HCT116 (cell line): ENCODE measurements at regions not wholly inside any gene's neighbourhood (a gene's known extent, or its start where the extent isn't known, plus 50 kb on each side); places are given as distances from the start of the nearest gene placed in this dataset.

Experiments used
- ATAC-seq: fragments of 200-7000 bp; cut with Tn5 transposase; 2 replicates; pipeline ENCODE4 v1.9.1; 2020; ENCODE audit warnings: mild to moderate bottlenecking, moderate library complexity
- BruUV-seq: library from RNA; stranded (reverse); fragments of 400-500 nt; replicated peaks from 2 replicates; lab custom pipeline; 2021; lab: Mats Ljungman, UMichigan
- CTCF ChIA-PET: fragments of 300-600 bp; sonication (Branson Sonifier 250); formaldehyde crosslinking; loops from one replicate; lab custom pipeline; 2021; ENCODE audit warnings: antibody characterized with exemption; lab: Charles Lee
- POLR2A ChIA-PET: fragments of 300-600, 350-600 bp; sonication (Branson Sonifier 250); formaldehyde crosslinking; loops from one replicate; lab custom pipeline; 2021; ENCODE audit warnings: antibody characterized with exemption; lab: Charles Lee
- RAD21 ChIA-PET, 2 experiments: fragments of 300-600 bp; sonication (Branson Sonifier 250); formaldehyde crosslinking; loops; one replicate each; lab custom pipeline; 2023; ENCODE audit warnings: low total read pairs in 2 of 2; ENCODE audit not compliant: uncharacterized antibody in 2 of 2, unreplicated experiment in 2 of 2, low non-redundant PET in 1 of 2; lab: Charles Lee
- DNase-seq: peaks from one replicate; pipeline ENCODE4 v3.0.0-alpha.2; 2010; ENCODE audit warnings: low read depth, low spot score
- H2AFZ ChIP-seq: fragments of 200-600 bp; shearing (Covaris generic), sonication (generic); 2 replicates; pipeline ENCODE4 v1.6.1; 2017; ENCODE audit warnings: low read depth, mixed run types, mixed read lengths, antibody characterized with exemption, low read length; ENCODE audit not compliant: poor library complexity, severe bottlenecking
- H3K27ac ChIP-seq: 2 replicates; pipeline ENCODE4 v1.5.1; 2012; ENCODE audit warnings: low read depth, low read length
- H3K27me3 ChIP-seq: fragments of 200-600 bp; sonication (generic); 2 replicates; pipeline ENCODE4 v1.6.1; 2016; ENCODE audit warnings: mixed run types, low read length, mixed read lengths; ENCODE audit not compliant: insufficient read depth
- H3K36me3 ChIP-seq, 2 experiments: fragments of 200-500 bp in 1 of 2; fragments of 200-600 bp in 1 of 2; sonication (Bioruptor generic) in 1 of 2; sonication (generic) in 1 of 2; 2 replicates each; pipeline versions ENCODE4 v1.5.1 to v1.6.1; 2014 to 2016; ENCODE audit warnings: low read length in 2 of 2, inconsistent platforms in 1 of 2, mixed read lengths in 1 of 2, mixed run types in 1 of 2; ENCODE audit not compliant: insufficient read depth in 2 of 2, control insufficient read depth in 1 of 2
- H3K4me1 ChIP-seq, 2 experiments: fragments of 200-600 bp in 1 of 2; sonication (generic) in 1 of 2; 2 replicates each; pipeline versions ENCODE4 v1.5.1 to v1.6.1; 2012 to 2017; ENCODE audit warnings: low read length in 2 of 2, inconsistent platforms in 1 of 2, mild to moderate bottlenecking in 1 of 2, mixed read lengths in 1 of 2, mixed run types in 1 of 2, moderate library complexity in 1 of 2; ENCODE audit not compliant: insufficient read depth in 2 of 2, control insufficient read depth in 1 of 2
- H3K4me2 ChIP-seq: fragments of 200-600 bp; sonication (generic); 2 replicates; pipeline ENCODE4 v1.6.1; 2017; ENCODE audit warnings: mixed run types, low read length, mixed read lengths
- H3K4me3 ChIP-seq, 2 experiments: fragments of 200-600 bp in 1 of 2; sonication (generic) in 1 of 2; replicated peaks in 1 of 2; 2 replicates each; pipeline ENCODE4 v1.5.1; 2011 to 2016; ENCODE audit warnings: low read length in 2 of 2, control low read depth in 1 of 2, low read depth in 1 of 2, mild to moderate bottlenecking in 1 of 2, mixed read lengths in 1 of 2, mixed run types in 1 of 2
- H3K79me2 ChIP-seq: fragments of 200-600 bp; sonication (generic); 2 replicates; pipeline ENCODE4 v1.6.1; 2017; ENCODE audit warnings: mild to moderate bottlenecking, mixed run types, low read length, moderate library complexity, mixed read lengths; ENCODE audit not compliant: insufficient read depth
- H3K9ac ChIP-seq: fragments of 200-600 bp; sonication (generic); 2 replicates; pipeline ENCODE4 v1.6.1; 2016; ENCODE audit warnings: low read length, mixed read lengths
- H3K9me2 ChIP-seq: fragments of 200-600 bp; sonication (generic), shearing (Covaris generic); 2 replicates; pipeline ENCODE4 v1.6.1; 2017; ENCODE audit warnings: mixed run types, mild to moderate bottlenecking, moderate library complexity; ENCODE audit not compliant: insufficient read depth
- H3K9me3 ChIP-seq, 2 experiments: fragments of 200-500 bp in 1 of 2; fragments of 200-600 bp in 1 of 2; sonication (Bioruptor generic) in 1 of 2; sonication (generic) in 1 of 2; 2 replicates each; pipeline ENCODE4 v1.6.1; 2014 to 2017; ENCODE audit warnings: low read length in 2 of 2, mixed read lengths in 2 of 2, inconsistent platforms in 1 of 2, low read depth in 1 of 2, mild to moderate bottlenecking in 1 of 2, mixed run types in 1 of 2, moderate library complexity in 1 of 2; ENCODE audit not compliant: control insufficient read depth in 1 of 2, insufficient read depth in 1 of 2
- H4K20me1 ChIP-seq: fragments of 200-600 bp; sonication (generic), shearing (Covaris generic); 2 replicates; pipeline ENCODE4 v1.6.1; 2017; ENCODE audit warnings: mixed run types, mild to moderate bottlenecking, moderate library complexity; ENCODE audit not compliant: insufficient read depth
- CBX3 ChIP-seq: IDR thresholded peaks from 2 replicates; pipeline ENCODE4 v1.6.1; 2012; ENCODE audit warnings: low read depth
- RAD21 ChIP-seq: IDR thresholded peaks from 2 replicates; pipeline ENCODE4 v1.6.1; 2012; ENCODE audit warnings: low read depth, mild to moderate bottlenecking
- intact Hi-C: fragments of 100-400 bp; cut with micrococcal nuclease; formaldehyde crosslinking; loops from 2 replicates; pipeline ENCODE4 v1.10.0; 2022
- TF ChIP-seq, protein P1 (sequence below), 3 experiments: fragments of 200-600 bp in 1 of 3; sonication (generic) in 1 of 3; IDR thresholded peaks in 2 of 3; conservative IDR thresholded peaks in 1 of 3; 2 replicates each; pipeline ENCODE4 v1.5.1; 2012 to 2017; ENCODE audit warnings: low read depth in 2 of 3, low read length in 2 of 3, antibody characterized with exemption in 1 of 3, borderline replicate concordance in 1 of 3, control low read depth in 1 of 3, mild to moderate bottlenecking in 1 of 3, mixed read lengths in 1 of 3, mixed run types in 1 of 3, moderate library complexity in 1 of 3; ENCODE audit not compliant: insufficient read depth in 1 of 3

- CTCF ChIA-PET: interaction anchor here (1.6 kb wide), 1 partner anchor 139 kb away, joined by 4 read pairs; no protein-coding TSS in a partner anchor
- Histone ChIP-seq H3K9me3 (no peaks in the 10 kb centered on the region), H3K4me3 (no peak overlapping the region), H3K79me2 (no peaks in the 10 kb centered on the region), H2AFZ (peak overlapping the region; percentile 26), H3K4me1 (peaks cover 0 to 26% of the 10 kb centered on the region in 2 experiments; a peak in 2 of 4 replicates), H3K9me2 (0 out of 2 replicates have a peak, but pooled peaks cover 4% of the 10 kb centered on the region), H3K27ac (no peak overlapping the region), H3K4me2 (no peak overlapping the region), H3K27me3 (no peaks in the 10 kb centered on the region), H3K36me3 (no peaks in the 10 kb centered on the region), H3K9ac (no peak overlapping the region), H4K20me1 (no peaks in the 10 kb centered on the region)
- ATAC-seq: peak; percentile 49
- BruUV-seq: no TSS peak
- POLR2A ChIA-PET: no interaction called here
- TF ChIP-seq, protein P1, sequence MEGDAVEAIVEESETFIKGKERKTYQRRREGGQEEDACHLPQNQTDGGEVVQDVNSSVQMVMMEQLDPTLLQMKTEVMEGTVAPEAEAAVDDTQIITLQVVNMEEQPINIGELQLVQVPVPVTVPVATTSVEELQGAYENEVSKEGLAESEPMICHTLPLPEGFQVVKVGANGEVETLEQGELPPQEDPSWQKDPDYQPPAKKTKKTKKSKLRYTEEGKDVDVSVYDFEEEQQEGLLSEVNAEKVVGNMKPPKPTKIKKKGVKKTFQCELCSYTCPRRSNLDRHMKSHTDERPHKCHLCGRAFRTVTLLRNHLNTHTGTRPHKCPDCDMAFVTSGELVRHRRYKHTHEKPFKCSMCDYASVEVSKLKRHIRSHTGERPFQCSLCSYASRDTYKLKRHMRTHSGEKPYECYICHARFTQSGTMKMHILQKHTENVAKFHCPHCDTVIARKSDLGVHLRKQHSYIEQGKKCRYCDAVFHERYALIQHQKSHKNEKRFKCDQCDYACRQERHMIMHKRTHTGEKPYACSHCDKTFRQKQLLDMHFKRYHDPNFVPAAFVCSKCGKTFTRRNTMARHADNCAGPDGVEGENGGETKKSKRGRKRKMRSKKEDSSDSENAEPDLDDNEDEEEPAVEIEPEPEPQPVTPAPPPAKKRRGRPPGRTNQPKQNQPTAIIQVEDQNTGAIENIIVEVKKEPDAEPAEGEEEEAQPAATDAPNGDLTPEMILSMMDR (IDR thresholded peaks at IDR 0.05 in 2 of 3, conservative IDR thresholded peaks at IDR 0.05 in 1 of 3; ENCODE audit: borderline replicate concordance in 1 of 3, insufficient read depth in 1 of 3, low read depth in 2 of 3, low read length in 2 of 3): peak in 1 of 3 experiments; percentile 37; a peak in 1 of 6 replicates
- TF ChIP-seq CBX3: no peak
- TF ChIP-seq RAD21: peak; percentile 18; the same call in 1 of the 2 replicates
- intact Hi-C loops: no loop called here
- RAD21 ChIA-PET: no interaction called here
- DNase-seq: no peak
These were observed 136.3 kb downstream of the FOXD1 start for GRCh38 chr5:73312146-73312871.
